ENCODE measurements at regions not wholly inside any gene's neighbourhood (a gene's known extent, or its start where the extent isn't known, plus 50 kb on each side); places are given as distances from the start of the nearest gene placed in this dataset.

DNA sequence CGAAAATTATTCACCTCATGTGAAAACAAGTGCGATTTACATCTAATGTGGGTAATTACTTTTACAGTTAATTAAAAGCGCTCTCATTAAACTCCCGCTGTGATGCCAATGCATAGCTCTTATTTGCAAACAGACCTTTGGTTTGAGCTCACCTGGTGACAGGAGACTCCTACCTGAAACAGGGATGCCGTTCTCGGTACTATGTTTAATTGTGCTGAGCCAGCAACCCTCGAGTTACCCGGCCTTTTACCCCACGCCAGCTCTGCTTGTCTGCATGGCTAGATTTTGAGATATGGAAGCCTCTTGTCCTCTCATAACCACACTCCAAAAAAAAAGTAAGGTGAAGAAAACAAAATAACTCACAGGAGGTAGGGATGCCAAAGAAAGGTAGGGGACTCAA, 690.4 kb upstream of the RBFOX1 start:
- no peaks in the 10 kb centered on the region for H3K9me3 Mint-ChIP-seq
- H3K27me3 Mint-ChIP-seq: no peaks in the 10 kb centered on the region
- POLR2A ChIA-PET: no interaction called here
- CTCF ChIA-PET: interaction anchor here (1.2 to 1.4 kb wide), 2 partner anchors 13 to 17 kb away, joined by 3 read pairs; no protein-coding TSS in a partner anchor
- no peak for DNase-seq
- no peaks in the 10 kb centered on the region for H3K4me1 Mint-ChIP-seq
- no peaks in the 10 kb centered on the region for H3K36me3 Mint-ChIP-seq (ENCODE audit: low read depth)
- no peak overlapping the region for H3K4me3 Mint-ChIP-seq
- no peak overlapping the region for H3K27ac Mint-ChIP-seq

DNA sequence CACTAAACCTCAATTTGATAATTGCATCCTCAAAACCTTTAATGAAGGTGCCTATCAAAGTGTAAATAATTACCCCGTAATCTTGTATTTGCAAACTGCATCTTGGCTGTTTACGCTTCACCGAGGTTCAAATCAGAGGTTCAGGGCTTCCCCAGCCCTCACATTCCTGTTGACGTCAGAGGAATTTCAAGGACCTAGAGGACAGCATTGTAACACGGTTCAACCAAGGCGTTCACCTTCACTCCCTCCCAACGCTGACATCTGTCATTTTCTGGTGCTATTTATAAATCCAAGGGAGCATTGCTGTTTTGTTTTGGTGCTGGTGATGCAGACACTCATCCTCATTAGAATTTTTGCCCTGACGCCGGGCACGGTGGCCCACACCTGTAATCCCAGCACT, 691.6 kb upstream of the RBFOX1 start:
- ChIA-PET CTCF (interaction anchor here (1.2 kb wide), 1 partner anchor 12 kb away, joined by 3 read pairs; no protein-coding TSS in a partner anchor), POLR2A (no interaction called here)
- Mint-ChIP-seq H3K27ac (no peak overlapping the region), H3K4me1 (no peaks in the 10 kb centered on the region), H3K36me3 (ENCODE audit: low read depth) (no peaks in the 10 kb centered on the region), H3K9me3 (no peaks in the 10 kb centered on the region), H3K27me3 (no peaks in the 10 kb centered on the region), H3K4me3 (no peak overlapping the region)
- no peak for DNase-seq

DNA sequence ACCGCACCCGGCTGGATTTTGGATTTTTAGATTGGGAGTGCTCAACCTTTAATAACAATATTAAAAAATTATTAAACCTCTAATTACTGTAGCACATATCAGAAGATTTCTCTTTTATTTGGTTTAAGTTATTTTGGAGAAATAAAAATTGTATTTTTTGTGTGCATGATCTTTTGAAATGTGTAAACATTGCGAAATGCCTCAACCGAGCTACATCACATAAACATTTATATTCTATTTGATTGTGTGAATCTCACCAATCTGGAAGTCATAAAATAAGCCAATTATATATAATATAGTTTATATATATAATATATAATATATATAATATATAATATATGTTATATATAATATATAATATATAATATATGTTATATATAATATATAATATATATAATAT, 696.2 kb upstream of the RBFOX1 start:
- Mint-ChIP-seq H3K27ac (no peak overlapping the region), H3K9me3 (no peaks in the 10 kb centered on the region), H3K4me1 (no peaks in the 10 kb centered on the region), H3K27me3 (no peaks in the 10 kb centered on the region), H3K36me3 (ENCODE audit: low read depth) (no peaks in the 10 kb centered on the region), H3K4me3 (no peak overlapping the region)
- DNase-seq: no peak
- CTCF ChIA-PET: no interaction called here
- POLR2A ChIA-PET: no interaction called here

DNA sequence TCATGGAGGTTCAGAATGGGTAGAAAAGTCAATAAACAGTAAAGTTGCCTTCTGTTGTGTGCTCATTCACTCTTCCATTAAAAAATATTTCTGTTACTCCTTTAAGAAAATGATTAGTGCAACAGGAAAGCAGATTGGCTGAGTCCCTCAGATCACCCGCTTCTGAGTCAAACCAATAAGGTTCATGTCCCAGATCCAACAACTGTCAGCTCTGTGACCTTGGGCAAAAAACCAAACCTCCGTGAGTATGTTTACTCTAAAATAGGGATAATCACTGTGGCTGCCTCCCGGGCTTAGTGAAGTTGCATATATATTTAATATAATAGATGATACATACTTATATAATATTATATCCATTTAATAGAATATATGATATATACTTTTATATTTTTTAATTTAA, 698.5 kb upstream of the RBFOX1 start:
- ChIA-PET POLR2A (no interaction called here), CTCF (no interaction called here)
- H3K27ac Mint-ChIP-seq: no peak overlapping the region
- H3K36me3 Mint-ChIP-seq (ENCODE audit: low read depth): no peaks in the 10 kb centered on the region
- no peak for DNase-seq
- H3K4me3 Mint-ChIP-seq: no peak overlapping the region
- no peaks in the 10 kb centered on the region for H3K4me1 Mint-ChIP-seq
- H3K27me3 Mint-ChIP-seq: no peaks in the 10 kb centered on the region
- no peaks in the 10 kb centered on the region for H3K9me3 Mint-ChIP-seq

DNA sequence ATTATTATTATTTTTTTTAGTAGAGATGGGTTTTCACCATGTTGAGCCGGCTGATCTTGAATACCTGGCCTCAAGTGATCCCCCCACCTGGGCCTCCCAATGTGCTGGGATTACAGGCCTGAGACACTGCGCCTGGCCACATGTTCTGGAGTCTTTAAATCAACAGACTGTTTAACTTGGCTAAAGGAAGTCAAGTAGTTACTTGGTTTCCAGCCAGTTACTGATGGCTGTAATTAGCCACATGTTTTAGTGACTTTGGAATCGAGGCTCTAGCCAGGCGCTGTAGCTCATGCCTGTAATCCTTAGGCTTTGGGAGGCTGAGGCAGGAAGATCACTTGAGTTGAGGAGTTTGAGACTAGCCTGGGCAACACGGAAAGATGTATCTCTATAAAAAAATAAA, 699.2 kb upstream of the RBFOX1 start:
- no peaks in the 10 kb centered on the region for H3K27me3 Mint-ChIP-seq
- ChIA-PET CTCF (no interaction called here), POLR2A (no interaction called here)
- no peak overlapping the region for H3K27ac Mint-ChIP-seq
- no peaks in the 10 kb centered on the region for H3K36me3 Mint-ChIP-seq (ENCODE audit: low read depth)
- no peak overlapping the region for H3K4me3 Mint-ChIP-seq
- H3K9me3 Mint-ChIP-seq: no peaks in the 10 kb centered on the region
- DNase-seq: no peak
- no peaks in the 10 kb centered on the region for H3K4me1 Mint-ChIP-seq

DNA sequence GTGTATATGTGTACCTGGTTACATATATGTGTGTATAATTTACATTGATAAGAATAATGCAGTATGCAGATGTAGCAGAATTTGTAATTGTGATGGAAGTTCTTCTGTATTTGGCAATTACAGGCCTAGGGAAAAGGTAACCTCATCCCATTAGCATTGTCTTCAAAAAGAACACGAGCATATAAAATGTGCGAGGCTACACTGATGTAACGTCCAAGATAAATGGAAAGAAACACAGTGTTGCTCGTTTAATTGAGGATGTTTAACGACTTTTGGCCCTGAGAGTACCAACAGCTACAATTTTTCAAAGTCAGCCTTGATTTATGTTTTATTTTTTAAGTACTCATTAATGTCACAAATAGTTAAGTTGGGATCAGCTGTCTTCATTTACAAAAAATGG, 703.5 kb upstream of the RBFOX1 start:
- H3K27ac Mint-ChIP-seq: no peak overlapping the region
- H3K9me3 Mint-ChIP-seq: peaks cover 5% of the 10 kb centered on the region
- ChIA-PET CTCF (interaction anchor here (0.7 to 1.3 kb wide), 2 partner anchors 12 to 14 kb away, joined by 3 read pairs; no protein-coding TSS in a partner anchor), POLR2A (no interaction called here)
- H3K36me3 Mint-ChIP-seq (ENCODE audit: low read depth): no peaks in the 10 kb centered on the region
- no peak overlapping the region for H3K4me3 Mint-ChIP-seq
- no peaks in the 10 kb centered on the region for H3K4me1 Mint-ChIP-seq
- H3K27me3 Mint-ChIP-seq: no peaks in the 10 kb centered on the region
- DNase-seq: no peak

DNA sequence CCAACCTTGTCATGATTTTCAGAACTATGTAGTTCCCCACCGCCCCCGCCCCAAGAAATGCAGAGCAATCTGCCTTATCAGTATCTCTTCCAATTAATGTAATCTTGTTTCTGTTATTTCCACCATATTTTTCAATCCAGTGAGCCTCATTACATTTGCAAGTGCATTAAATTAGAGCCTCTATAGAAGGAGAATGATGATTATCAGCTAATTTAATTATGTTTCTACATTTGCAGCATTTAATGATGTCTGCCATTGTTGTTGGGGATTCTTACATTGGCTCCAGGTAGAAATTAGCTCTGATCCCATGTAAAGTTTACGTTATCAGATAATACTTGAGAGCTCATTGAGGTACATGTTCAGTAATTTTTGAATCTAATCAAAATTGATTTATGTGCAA, 707.0 kb upstream of the RBFOX1 start:
- CTCF ChIA-PET: interaction anchor here (0.6 to 1.3 kb wide), 2 partner anchors 17 to 21 kb away, joined by 3 read pairs; no protein-coding TSS in a partner anchor
- Mint-ChIP-seq H3K9me3 (peaks cover 14% of the 10 kb centered on the region), H3K4me1 (no peaks in the 10 kb centered on the region), H3K27me3 (no peaks in the 10 kb centered on the region), H3K4me3 (no peak overlapping the region), H3K27ac (no peak overlapping the region), H3K36me3 (ENCODE audit: low read depth) (no peaks in the 10 kb centered on the region)
- DNase-seq: no peak
- POLR2A ChIA-PET: no interaction called here

DNA sequence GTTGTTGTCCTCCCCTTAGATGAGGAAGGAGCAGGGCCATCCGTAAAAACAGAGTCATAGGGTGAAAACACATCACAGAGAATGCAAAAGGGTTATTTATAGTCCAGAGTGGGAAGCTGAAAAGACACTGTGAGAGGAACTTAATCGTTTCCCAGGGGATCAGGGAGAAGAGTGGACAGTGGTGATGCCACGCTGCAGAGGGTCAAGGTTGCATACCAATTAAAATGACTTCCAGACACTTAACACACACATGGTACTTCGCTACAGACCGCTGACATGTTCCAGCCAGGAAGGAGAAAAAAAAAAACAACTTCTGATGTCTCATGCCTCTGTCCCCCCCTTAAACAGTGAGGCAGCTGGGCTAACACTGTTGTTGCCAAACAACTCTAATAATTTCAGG, 713.8 kb upstream of the RBFOX1 start:
- Mint-ChIP-seq H3K27me3 (no peaks in the 10 kb centered on the region), H3K9me3 (peaks cover 24% of the 10 kb centered on the region), H3K4me1 (no peaks in the 10 kb centered on the region), H3K27ac (no peak overlapping the region), H3K36me3 (ENCODE audit: low read depth) (no peaks in the 10 kb centered on the region), H3K4me3 (no peak overlapping the region)
- ChIA-PET POLR2A (no interaction called here), CTCF (no interaction called here)
- no peak for DNase-seq

DNA sequence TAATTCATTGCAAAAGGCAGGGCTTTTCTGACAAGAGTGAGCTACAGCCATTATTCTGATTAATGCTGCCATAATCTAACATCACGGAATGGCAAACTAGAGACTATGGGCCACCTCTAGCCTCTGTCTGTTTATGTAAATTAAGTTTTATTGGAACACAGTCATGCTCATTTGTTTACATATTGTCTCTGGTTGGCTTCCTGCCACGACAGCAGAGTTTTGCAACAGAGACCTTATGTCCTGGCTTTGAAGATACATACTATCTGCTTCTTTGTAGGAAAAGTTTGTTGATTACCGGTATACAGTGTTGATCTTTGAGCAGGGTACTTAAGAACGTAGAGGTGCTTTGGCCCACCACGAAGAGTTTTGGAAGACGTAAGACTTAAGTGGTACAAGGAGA, 715.9 kb upstream of the RBFOX1 start:
- ChIA-PET POLR2A (no interaction called here), CTCF (no interaction called here)
- H3K27me3 Mint-ChIP-seq: no peaks in the 10 kb centered on the region
- H3K27ac Mint-ChIP-seq: no peak overlapping the region
- DNase-seq: no peak
- no peaks in the 10 kb centered on the region for H3K4me1 Mint-ChIP-seq
- peaks cover 25% of the 10 kb centered on the region for H3K9me3 Mint-ChIP-seq
- H3K4me3 Mint-ChIP-seq: no peak overlapping the region
- no peaks in the 10 kb centered on the region for H3K36me3 Mint-ChIP-seq (ENCODE audit: low read depth)

DNA sequence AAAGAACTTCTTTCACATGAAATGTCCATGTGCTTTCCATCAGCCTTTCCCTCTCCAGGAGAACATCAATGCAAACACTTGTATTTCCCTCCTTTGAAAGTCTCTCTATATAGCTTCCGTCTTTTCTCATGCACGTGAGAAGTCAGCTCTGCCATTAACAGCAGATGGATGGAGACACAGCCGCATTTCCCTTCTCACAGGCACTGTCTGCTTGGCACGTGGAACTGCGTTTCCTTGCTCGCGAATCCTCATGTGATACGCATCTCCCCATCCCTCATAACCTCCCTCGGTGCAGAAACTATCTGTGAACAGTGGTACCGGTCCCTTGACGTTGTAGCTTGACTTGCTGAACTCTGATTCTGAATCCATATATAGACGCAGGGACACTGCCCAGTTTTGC, 717.0 kb upstream of the RBFOX1 start:
- no peak overlapping the region for H3K4me3 Mint-ChIP-seq
- H3K4me1 Mint-ChIP-seq: no peaks in the 10 kb centered on the region
- H3K27me3 Mint-ChIP-seq: no peaks in the 10 kb centered on the region
- no peak for DNase-seq
- ChIA-PET POLR2A (no interaction called here), CTCF (no interaction called here)
- no peaks in the 10 kb centered on the region for H3K36me3 Mint-ChIP-seq (ENCODE audit: low read depth)
- no peak overlapping the region for H3K27ac Mint-ChIP-seq
- H3K9me3 Mint-ChIP-seq: peaks cover 23% of the 10 kb centered on the region

DNA sequence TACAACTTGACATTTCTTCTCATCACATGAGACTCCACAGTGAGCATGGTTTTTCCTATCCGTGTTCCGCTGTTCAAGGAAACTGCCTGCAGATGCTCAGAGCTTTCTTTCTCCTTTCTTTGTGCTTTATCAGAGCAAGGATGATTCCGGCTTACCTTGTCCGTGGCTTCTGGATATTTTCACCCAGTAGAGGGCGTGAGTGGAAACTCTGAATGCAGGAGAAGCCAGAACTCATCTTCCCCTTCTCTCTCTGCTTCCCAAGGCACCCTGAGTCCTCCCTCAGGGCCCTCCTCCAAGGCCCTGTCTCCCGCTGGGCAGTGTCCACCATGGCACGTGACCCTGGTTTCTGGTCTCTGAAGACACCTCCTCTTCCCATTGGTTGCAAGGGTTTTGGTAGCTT, 721.1 kb upstream of the RBFOX1 start:
- CTCF ChIA-PET: no interaction called here
- Mint-ChIP-seq H3K4me3 (no peak overlapping the region), H3K9me3 (peaks cover 11% of the 10 kb centered on the region), H3K4me1 (no peaks in the 10 kb centered on the region), H3K27ac (no peak overlapping the region), H3K36me3 (ENCODE audit: low read depth) (no peaks in the 10 kb centered on the region), H3K27me3 (no peaks in the 10 kb centered on the region)
- POLR2A ChIA-PET: no interaction called here
- no peak for DNase-seq

DNA sequence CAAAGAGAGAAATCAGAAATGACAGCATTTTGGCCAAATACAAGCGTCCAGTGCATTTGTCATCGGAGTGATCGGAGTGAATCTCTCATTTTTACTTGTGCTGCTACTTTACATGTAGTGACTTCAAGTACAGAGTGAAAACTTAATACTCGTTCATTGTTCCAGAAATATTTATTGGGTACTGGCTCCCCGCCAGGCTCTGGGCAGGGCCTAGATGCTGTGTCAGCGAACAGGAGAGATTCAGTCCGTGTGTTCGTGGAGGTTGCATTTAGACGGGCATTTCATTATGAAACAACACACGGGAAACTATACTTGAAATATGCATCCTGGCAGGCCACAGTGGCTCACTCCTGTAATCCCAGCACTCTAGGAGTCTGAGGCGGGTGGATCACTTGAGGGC, 727.2 kb upstream of the RBFOX1 start:
- ChIA-PET POLR2A (no interaction called here), CTCF (no interaction called here)
- Mint-ChIP-seq H3K27ac (no peak overlapping the region), H3K4me3 (no peak overlapping the region), H3K9me3 (peaks cover 6% of the 10 kb centered on the region), H3K36me3 (ENCODE audit: low read depth) (no peaks in the 10 kb centered on the region), H3K27me3 (no peaks in the 10 kb centered on the region), H3K4me1 (no peaks in the 10 kb centered on the region)
- DNase-seq: no peak

DNA sequence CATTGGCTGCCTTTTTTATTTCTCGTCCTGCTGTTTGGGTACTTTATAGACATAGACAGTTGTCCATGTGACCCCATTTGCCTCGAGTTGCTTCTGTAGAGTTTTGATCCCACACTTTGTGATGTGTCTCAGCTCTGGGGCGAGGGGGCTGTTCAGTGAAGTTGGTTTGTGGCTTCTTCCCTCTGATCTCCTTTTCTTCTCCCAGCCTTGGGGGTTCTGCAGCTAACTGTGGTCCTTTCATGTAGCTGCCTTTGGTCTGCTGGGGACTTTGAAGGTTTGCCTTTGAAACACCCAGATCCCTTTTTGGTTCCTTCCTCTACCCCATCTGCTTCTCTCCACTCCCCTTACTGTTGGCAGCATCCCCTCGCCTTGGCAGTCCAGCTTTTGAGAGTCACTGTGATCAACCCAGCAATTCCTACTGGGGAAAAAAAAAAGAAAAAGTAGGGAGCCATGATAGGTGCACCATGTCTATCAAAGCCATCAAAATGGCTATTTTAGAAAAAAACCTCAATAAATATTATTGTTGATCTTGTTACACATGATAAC, 728.8 kb upstream of the RBFOX1 start:
- Mint-ChIP-seq H3K4me1 (no peaks in the 10 kb centered on the region), H3K4me3 (no peak overlapping the region), H3K36me3 (ENCODE audit: low read depth) (no peaks in the 10 kb centered on the region), H3K27ac (no peak overlapping the region), H3K27me3 (no peaks in the 10 kb centered on the region), H3K9me3 (peaks cover 8% of the 10 kb centered on the region)
- POLR2A ChIA-PET: no interaction called here
- CTCF ChIA-PET: no interaction called here
- DNase-seq: no peak

DNA sequence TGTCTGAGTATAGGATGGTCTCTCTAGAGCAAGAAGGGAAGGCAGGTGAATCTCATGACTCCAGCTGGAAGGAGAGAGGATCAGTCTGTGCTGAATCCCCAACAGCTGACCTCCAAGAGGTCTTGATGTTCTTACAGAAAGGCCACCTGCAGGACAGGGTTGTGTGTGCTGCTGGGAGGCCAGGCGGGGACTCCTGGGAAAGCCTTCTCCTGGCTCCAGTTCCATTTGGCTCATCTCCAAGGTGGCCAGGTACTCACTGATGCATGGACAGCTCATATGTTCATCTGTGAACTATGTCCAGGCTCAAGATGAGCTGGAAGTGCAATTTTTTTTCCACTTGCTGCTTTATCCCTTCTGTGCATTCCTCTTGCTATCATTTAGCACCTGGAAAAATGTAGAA, 730.2 kb upstream of the RBFOX1 start:
- Mint-ChIP-seq H3K27ac (no peak overlapping the region), H3K4me1 (no peaks in the 10 kb centered on the region), H3K9me3 (peaks cover 8% of the 10 kb centered on the region), H3K4me3 (no peak overlapping the region), H3K27me3 (no peaks in the 10 kb centered on the region), H3K36me3 (ENCODE audit: low read depth) (no peaks in the 10 kb centered on the region)
- no peak for DNase-seq
- ChIA-PET CTCF (no interaction called here), POLR2A (no interaction called here)

DNA sequence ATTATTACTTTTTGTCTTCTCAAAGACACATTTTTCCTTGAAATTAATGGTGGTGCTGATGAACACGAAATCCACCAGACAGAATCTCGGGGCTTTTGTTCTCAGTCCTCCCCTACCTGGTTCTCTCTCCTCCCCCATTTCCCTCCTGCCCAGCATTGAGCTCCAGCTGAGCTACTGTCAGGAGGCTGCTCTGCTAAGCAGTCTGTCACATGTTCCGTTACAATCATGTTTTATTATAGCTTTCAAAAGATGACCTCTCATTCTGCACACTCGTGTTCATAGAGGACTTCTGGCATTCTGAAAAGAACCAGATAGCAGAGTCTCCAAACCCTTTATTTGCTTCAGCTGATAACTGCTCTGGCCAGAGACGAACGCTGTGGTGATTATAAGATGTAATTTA, 732.5 kb upstream of the RBFOX1 start:
- ChIA-PET POLR2A (no interaction called here), CTCF (no interaction called here)
- Mint-ChIP-seq H3K4me3 (no peak overlapping the region), H3K9me3 (peaks cover 3% of the 10 kb centered on the region), H3K4me1 (no peaks in the 10 kb centered on the region), H3K27me3 (no peaks in the 10 kb centered on the region), H3K27ac (no peak overlapping the region), H3K36me3 (ENCODE audit: low read depth) (no peaks in the 10 kb centered on the region)
- DNase-seq: no peak
